ENCODE measurements at regions not wholly inside any gene's neighbourhood (a gene's known extent, or its start where the extent isn't known, plus 50 kb on each side); places are given as distances from the start of the nearest gene placed in this dataset.

GRCh38 chr13:59545007-59545406 is 618.7 kb downstream of the DIAPH3 start:
- H3K27me3 ChIP-seq: no peaks in the 10 kb centered on the region
- no peaks in the 10 kb centered on the region for H3K9me2 ChIP-seq (replicated peaks; ENCODE audit: insufficient read depth)
- DNase-seq (ENCODE audit: low spot score): no peak
- no peak overlapping the region for H3K4me3 ChIP-seq
- whole genome bisulfite sequencing (ENCODE audit: low lambda C conversion rate, missing lambda C conversion rate): 85% methylated on average over 1 of the region's 1 CpG
- no peak overlapping the region for H3K4me2 ChIP-seq
- no peak overlapping the region for H2AFZ ChIP-seq
- no peaks in the 10 kb centered on the region for H4K20me1 ChIP-seq (ENCODE audit: insufficient read depth, poor library complexity, severe bottlenecking)
- H3K27ac ChIP-seq: no peak overlapping the region
- no peaks in the 10 kb centered on the region for H3K4me1 ChIP-seq (ENCODE audit: insufficient read depth)
- H3K9me3 ChIP-seq (ENCODE audit: low read depth): no peaks in the 10 kb centered on the region
- no peaks in the 10 kb centered on the region for H3K79me2 ChIP-seq
- TF ChIP-seq CTCF (IDR thresholded peaks at IDR 0.05; ENCODE audit: poor library complexity): no peak
- no peak for TF ChIP-seq EZH2phosphoT487 (IDR thresholded peaks at IDR 0.05; ENCODE audit: low read depth, severe bottlenecking, unreplicated experiment)
- TF ChIP-seq EZH2 (IDR thresholded peaks at IDR 0.05; ENCODE audit: borderline replicate concordance): no peak
- no peaks in the 10 kb centered on the region for H3K36me3 ChIP-seq (replicated peaks; ENCODE audit: insufficient read depth, low read depth)

- Histone ChIP-seq H3K27me3 (no peaks in the 10 kb centered on the region), H3K36me3 (replicated peaks; ENCODE audit: insufficient read depth, low read depth) (no peaks in the 10 kb centered on the region), H3K4me2 (no peak overlapping the region), H2AFZ (no peak overlapping the region), H3K4me1 (ENCODE audit: insufficient read depth) (no peaks in the 10 kb centered on the region), H4K20me1 (ENCODE audit: insufficient read depth, poor library complexity, severe bottlenecking) (no peaks in the 10 kb centered on the region), H3K4me3 (no peak overlapping the region), H3K79me2 (no peaks in the 10 kb centered on the region), H3K9me3 (ENCODE audit: low read depth) (no peaks in the 10 kb centered on the region), H3K27ac (no peak overlapping the region), H3K9me2 (replicated peaks; ENCODE audit: insufficient read depth) (no peaks in the 10 kb centered on the region)
- no peak for TF ChIP-seq EZH2phosphoT487 (IDR thresholded peaks at IDR 0.05; ENCODE audit: low read depth, severe bottlenecking, unreplicated experiment)
- 82% methylated on average over 1 of the region's 1 CpG for WGBS (ENCODE audit: low lambda C conversion rate, missing lambda C conversion rate)
- DNase-seq (ENCODE audit: low spot score): no peak
Observed at GRCh38 chr13:59546178-59546577, 617.5 kb downstream of the DIAPH3 start.

- H3K9me2 ChIP-seq (replicated peaks; ENCODE audit: insufficient read depth): no peaks in the 10 kb centered on the region
- H3K4me3 ChIP-seq: no peak overlapping the region
- no peak for DNase-seq (ENCODE audit: low spot score)
- H4K20me1 ChIP-seq (ENCODE audit: insufficient read depth, poor library complexity, severe bottlenecking): no peaks in the 10 kb centered on the region
- TF ChIP-seq EZH2phosphoT487 (IDR thresholded peaks at IDR 0.05; ENCODE audit: low read depth, severe bottlenecking, unreplicated experiment) (no peak), CTCF (IDR thresholded peaks at IDR 0.05; ENCODE audit: poor library complexity) (no peak), EZH2 (IDR thresholded peaks at IDR 0.05; ENCODE audit: borderline replicate concordance) (no peak)
- WGBS (ENCODE audit: low lambda C conversion rate, missing lambda C conversion rate): 96% methylated on average over 1 of the region's 1 CpG
- H3K4me1 ChIP-seq (ENCODE audit: insufficient read depth): no peaks in the 10 kb centered on the region
- H3K4me2 ChIP-seq: no peak overlapping the region
- H3K27me3 ChIP-seq: no peaks in the 10 kb centered on the region
- no peak overlapping the region for H2AFZ ChIP-seq
- no peaks in the 10 kb centered on the region for H3K36me3 ChIP-seq (replicated peaks; ENCODE audit: insufficient read depth, low read depth)
- no peak overlapping the region for H3K27ac ChIP-seq
- H3K79me2 ChIP-seq: no peaks in the 10 kb centered on the region
- no peaks in the 10 kb centered on the region for H3K9me3 ChIP-seq (ENCODE audit: low read depth)
Observed at GRCh38 chr13:59547950-59548349, 615.8 kb downstream of the DIAPH3 start.

- H3K36me3 ChIP-seq (replicated peaks; ENCODE audit: insufficient read depth, low read depth): no peaks in the 10 kb centered on the region
- no peak for DNase-seq (ENCODE audit: low spot score)
- peaks cover 3% of the 10 kb centered on the region for H3K9me3 ChIP-seq (ENCODE audit: low read depth)
- H3K9me2 ChIP-seq (replicated peaks; ENCODE audit: insufficient read depth): no peaks in the 10 kb centered on the region
- H3K27ac ChIP-seq: no peak overlapping the region
- 88% methylated on average over 4 of the region's 4 CpGs for WGBS (ENCODE audit: low lambda C conversion rate, missing lambda C conversion rate)
- H3K27me3 ChIP-seq: no peaks in the 10 kb centered on the region
- H4K20me1 ChIP-seq (ENCODE audit: insufficient read depth, poor library complexity, severe bottlenecking): no peaks in the 10 kb centered on the region
- TF ChIP-seq EZH2phosphoT487 (IDR thresholded peaks at IDR 0.05; ENCODE audit: low read depth, severe bottlenecking, unreplicated experiment) (no peak), EZH2 (IDR thresholded peaks at IDR 0.05; ENCODE audit: borderline replicate concordance) (no peak), CTCF (IDR thresholded peaks at IDR 0.05; ENCODE audit: poor library complexity) (no peak)
- H3K79me2 ChIP-seq: no peaks in the 10 kb centered on the region
- H3K4me1 ChIP-seq (ENCODE audit: insufficient read depth): no peaks in the 10 kb centered on the region
- H3K4me3 ChIP-seq: no peak overlapping the region
- no peak overlapping the region for H2AFZ ChIP-seq
- H3K4me2 ChIP-seq: no peak overlapping the region
Observed at GRCh38 chr13:59562924-59563323, 600.8 kb downstream of the DIAPH3 start.

Data from hepatocyte (in vitro differentiated cells).